ENCODE measurements at regions not wholly inside any gene's neighbourhood (a gene's known extent, or its start where the extent isn't known, plus 50 kb on each side); places are given as distances from the start of the nearest gene placed in this dataset.
"Not testable (repeated sequence)": the region's sequence is repeated elsewhere in the genome, so short reads cannot be mapped to it uniquely, and the experiment has no call there.

DNA sequence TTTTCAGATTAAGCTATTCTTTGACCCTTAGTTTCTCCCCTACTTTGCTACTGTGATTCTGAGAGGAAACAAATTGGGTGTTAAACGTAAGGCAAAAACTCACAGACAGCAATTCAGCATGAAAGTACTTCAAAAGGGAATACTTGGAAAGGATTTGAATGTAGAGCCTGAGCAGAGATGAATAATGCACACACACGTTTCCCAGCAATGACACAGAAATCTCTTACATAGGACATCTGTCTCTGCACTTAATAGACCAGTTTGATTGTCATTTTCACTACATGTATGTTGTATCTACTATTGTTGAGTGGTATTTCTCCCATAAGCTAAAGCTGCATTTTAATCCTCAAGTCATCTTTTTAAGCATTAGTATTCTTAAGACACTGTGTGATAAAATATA, 166.1 kb upstream of the TEX13C start:
- TF ChIP-seq CTCF (IDR thresholded peaks at IDR 0.05), result no peak
- no peak for ATAC-seq (ENCODE audit: low FRiP score)
- no peak for DNase-seq (ENCODE audit: low spot score)

- not testable (repeated sequence) for ATAC-seq (ENCODE audit: low FRiP score); DNase-seq (ENCODE audit: low spot score)
These were observed 165.1 kb upstream of the TEX13C start for GRCh38 chrX:125154288-125155257.

GRCh38 chrX:125155296-125156033, 164.2 kb upstream of the TEX13C start:
- not testable (repeated sequence) for ATAC-seq (ENCODE audit: low FRiP score); DNase-seq (ENCODE audit: low spot score)

DNA sequence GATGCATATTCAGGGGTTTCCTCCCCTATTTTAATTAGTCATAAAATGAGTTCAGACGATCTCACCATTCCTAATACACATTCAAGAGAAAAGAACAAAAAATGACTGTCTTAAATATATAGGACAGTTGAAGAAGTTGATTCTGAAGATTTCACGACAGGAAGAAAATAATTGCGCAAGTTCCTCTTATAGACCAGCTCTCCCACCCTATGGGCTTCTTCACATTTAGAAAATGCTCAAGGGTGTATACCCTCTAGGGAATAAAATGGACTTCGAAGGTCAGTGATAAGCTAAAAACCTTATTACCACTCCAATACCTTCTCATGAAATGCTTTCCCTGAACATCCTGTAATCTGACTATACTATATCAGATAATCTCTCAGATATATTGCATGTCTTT, 149.2 kb upstream of the TEX13C start:
- ATAC-seq (ENCODE audit: low FRiP score) (no peak), DNase-seq (ENCODE audit: low spot score) (no peak)
- no peak for TF ChIP-seq CTCF (IDR thresholded peaks at IDR 0.05)

DNA sequence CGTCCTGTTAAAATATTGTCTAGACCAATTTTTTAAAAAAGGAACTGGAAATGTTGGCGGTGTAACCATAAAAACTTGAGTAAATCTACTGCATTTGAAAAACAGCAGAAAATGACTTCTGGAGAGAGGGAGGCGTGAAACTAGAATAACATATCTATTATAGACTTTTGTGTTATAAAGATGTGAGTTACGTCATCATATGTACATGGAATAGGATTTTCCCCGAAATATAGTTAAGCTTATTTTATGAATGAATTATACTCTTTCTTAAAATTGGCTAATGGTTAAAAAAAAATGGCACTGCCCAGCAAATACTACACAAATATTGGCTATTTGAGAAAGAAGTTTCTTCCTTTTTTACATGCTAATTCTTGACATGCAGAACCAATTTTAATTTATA, 147.1 kb upstream of the TEX13C start:
- ATAC-seq (ENCODE audit: low FRiP score) (no peak), DNase-seq (ENCODE audit: low spot score) (no peak)
- TF ChIP-seq CTCF (IDR thresholded peaks at IDR 0.05), result no peak

- ATAC-seq (ENCODE audit: low FRiP score), result no peak
- no peak for DNase-seq (ENCODE audit: low spot score)
These were observed 143.6 kb upstream of the TEX13C start for GRCh38 chrX:125175991-125176584.

GRCh38 chrX:125193921-125194320, 125.8 kb upstream of the TEX13C start:
- ATAC-seq (ENCODE audit: low FRiP score) (no peak), DNase-seq (ENCODE audit: low spot score) (no peak)
- no peak for TF ChIP-seq CTCF (IDR thresholded peaks at IDR 0.05)

More at GRCh38 chrX:125175991-125176584, 143.6 kb upstream of the TEX13C start:
- TF ChIP-seq CTCF (IDR thresholded peaks at IDR 0.05), result no peak
